Endothelial cell of umbilical vein (primary cell): ENCODE measurements at regions not wholly inside any gene's neighbourhood (a gene's known extent, or its start where the extent isn't known, plus 50 kb on each side); places are given as distances from the start of the nearest gene placed in this dataset.
"Not testable (repeated sequence)": the region's sequence is repeated elsewhere in the genome, so short reads cannot be mapped to it uniquely, and the experiment has no call there.

Experiments used
- EZH2 ChIP-seq: IDR thresholded peaks from 2 replicates; pipeline ENCODE4 v1.6.1; 2012; ENCODE audit warnings: borderline replicate concordance, low read depth, mild to moderate bottlenecking, moderate library complexity, low read length, inconsistent platforms; ENCODE audit not compliant: severe bottlenecking
- FOS ChIP-seq: IDR thresholded peaks from 2 replicates; pipeline ENCODE4 v1.6.1; 2011; ENCODE audit warnings: mild to moderate bottlenecking, low read length, moderate library complexity, borderline replicate concordance; ENCODE audit not compliant: insufficient read depth
- GATA2 ChIP-seq: IDR thresholded peaks from 2 replicates; pipeline ENCODE4 v1.7.0; 2011; ENCODE audit warnings: low read depth, mild to moderate bottlenecking, moderate library complexity, mixed read lengths, low read length; ENCODE audit not compliant: insufficient read length, insufficient read depth
- JUN ChIP-seq: IDR thresholded peaks from 2 replicates; pipeline ENCODE4 v1.6.1; 2011; ENCODE audit warnings: borderline replicate concordance, low read depth; ENCODE audit not compliant: insufficient read length, insufficient read depth
- MAX ChIP-seq: IDR thresholded peaks from 2 replicates; pipeline ENCODE4 v1.6.1; 2011; ENCODE audit not compliant: insufficient read depth, insufficient read length
- POLR2A ChIP-seq: IDR thresholded peaks from 2 replicates; pipeline ENCODE4 v1.6.1; 2012; ENCODE audit warnings: low read depth, mild to moderate bottlenecking, control low read depth, low read length
- POLR2AphosphoS5 ChIP-seq: IDR thresholded peaks from 2 replicates; pipeline ENCODE4 v1.6.1; 2012; ENCODE audit warnings: low read depth, mild to moderate bottlenecking, control low read depth, low read length, moderate library complexity; ENCODE audit not compliant: insufficient read depth
- TF ChIP-seq, protein P1 (sequence below), 2 donors: IDR thresholded peaks; 1 replicate in 1 of 2; 2 replicates in 1 of 2; pipeline ENCODE4 v1.5.1; 2011; ENCODE audit warnings: low read length in 2 of 2, mild to moderate bottlenecking in 2 of 2, moderate library complexity in 2 of 2, control low read depth in 1 of 2, inconsistent platforms in 1 of 2, low read depth in 1 of 2; ENCODE audit not compliant: insufficient read depth in 1 of 2; ENCODE audit errors: extremely low read depth in 1 of 2

DNA sequence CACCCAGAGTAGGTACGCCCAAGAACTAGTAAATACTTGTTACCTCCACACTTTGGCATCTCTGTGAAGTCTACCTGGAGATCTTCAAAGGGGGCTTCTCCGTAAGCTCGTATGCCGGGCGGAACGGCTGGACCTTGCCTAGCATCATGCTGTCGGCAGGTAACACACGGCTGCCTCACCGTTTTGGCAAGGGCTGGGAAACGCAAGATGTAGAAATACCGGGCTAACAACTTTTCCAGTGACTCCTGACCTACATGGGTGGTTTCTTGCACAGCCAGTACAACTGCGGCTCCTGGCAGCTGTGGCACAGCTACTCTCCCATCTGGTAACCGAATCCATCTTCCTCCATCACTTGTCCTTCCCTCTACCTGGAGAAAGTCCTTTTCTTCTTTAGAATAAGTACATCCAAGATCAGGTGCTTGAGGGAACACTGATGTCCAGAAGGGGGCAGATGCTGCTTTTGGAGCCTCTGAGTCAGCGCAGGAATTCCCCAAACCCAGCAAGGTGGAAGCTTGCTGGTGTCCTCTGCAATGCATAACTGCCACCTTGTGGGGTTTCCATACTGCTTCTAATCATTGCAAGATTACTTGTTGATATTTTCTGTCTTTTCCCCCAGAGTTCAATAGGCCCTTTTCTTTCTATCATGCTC, 59.7 kb upstream of the FRG2C start:
- not testable (repeated sequence) for TF ChIP-seq POLR2AphosphoS5, EZH2, MAX, POLR2A, JUN, GATA2, FOS
- TF ChIP-seq, protein P1, sequence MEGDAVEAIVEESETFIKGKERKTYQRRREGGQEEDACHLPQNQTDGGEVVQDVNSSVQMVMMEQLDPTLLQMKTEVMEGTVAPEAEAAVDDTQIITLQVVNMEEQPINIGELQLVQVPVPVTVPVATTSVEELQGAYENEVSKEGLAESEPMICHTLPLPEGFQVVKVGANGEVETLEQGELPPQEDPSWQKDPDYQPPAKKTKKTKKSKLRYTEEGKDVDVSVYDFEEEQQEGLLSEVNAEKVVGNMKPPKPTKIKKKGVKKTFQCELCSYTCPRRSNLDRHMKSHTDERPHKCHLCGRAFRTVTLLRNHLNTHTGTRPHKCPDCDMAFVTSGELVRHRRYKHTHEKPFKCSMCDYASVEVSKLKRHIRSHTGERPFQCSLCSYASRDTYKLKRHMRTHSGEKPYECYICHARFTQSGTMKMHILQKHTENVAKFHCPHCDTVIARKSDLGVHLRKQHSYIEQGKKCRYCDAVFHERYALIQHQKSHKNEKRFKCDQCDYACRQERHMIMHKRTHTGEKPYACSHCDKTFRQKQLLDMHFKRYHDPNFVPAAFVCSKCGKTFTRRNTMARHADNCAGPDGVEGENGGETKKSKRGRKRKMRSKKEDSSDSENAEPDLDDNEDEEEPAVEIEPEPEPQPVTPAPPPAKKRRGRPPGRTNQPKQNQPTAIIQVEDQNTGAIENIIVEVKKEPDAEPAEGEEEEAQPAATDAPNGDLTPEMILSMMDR (IDR thresholded peaks at IDR 0.05; ENCODE audit: extremely low read depth in 1 of 2, insufficient read depth in 1 of 2, low read depth in 1 of 2, low read length in 2 of 2): not testable (repeated sequence)
